Left lung (tissue), 4 donors: ENCODE measurements at regions not wholly inside any gene's neighbourhood (a gene's known extent, or its start where the extent isn't known, plus 50 kb on each side); places are given as distances from the start of the nearest gene placed in this dataset.
A peak's percentile ranks its signal among the peaks of the same experiment; 100 is the strongest.

ENCODE experiments used
- ATAC-seq: fragments of 200-7000 bp; cut with Tn5 transposase; one replicate; pipeline ENCODE4 v1.9.1; 2020; ENCODE audit warnings: moderate library complexity
- DNase-seq, 4 donors: peaks; one replicate each; pipeline ENCODE4 v3.0.0-alpha.2; 2013 to 2020
- H3K27ac ChIP-seq, 2 donors: fragments of 200-600 bp; sonication (generic) in 1 of 2; one replicate each; pipeline versions ENCODE4 v1.5.0 to v1.8.0; 2020 to 2021
- H3K27me3 ChIP-seq, 2 donors: fragments of 200-600 bp; sonication (generic) in 1 of 2; one replicate each; pipeline versions ENCODE4 v1.5.0 to v1.8.0; 2020 to 2021
- H3K36me3 ChIP-seq, 2 donors: fragments of 200-600 bp; sonication (generic) in 1 of 2; one replicate each; pipeline versions ENCODE4 v1.5.0 to v1.8.0; 2020 to 2021
- H3K4me1 ChIP-seq, 2 donors: fragments of 200-600 bp; one replicate each; pipeline ENCODE4 v1.8.0; 2021
- H3K4me3 ChIP-seq, 2 donors: fragments of 200-600 bp; sonication (generic) in 1 of 2; one replicate each; pipeline versions ENCODE4 v1.5.0 to v1.8.0; 2020 to 2021; ENCODE audit warnings: mild to moderate bottlenecking in 1 of 2
- H3K9me3 ChIP-seq, 2 donors: fragments of 200-600 bp; sonication (generic) in 1 of 2; one replicate each; pipeline versions ENCODE4 v1.5.0 to v1.8.0; 2020 to 2021
- CTCF ChIP-seq, 2 donors: fragments of 200-600 bp; sonication (generic) in 1 of 2; IDR thresholded peaks; one replicate each; pipeline versions ENCODE4 v1.5.0 to v1.8.0; 2021; ENCODE audit warnings: antibody characterized with exemption in 2 of 2
- intact Hi-C, 2 donors: fragments of 100-400 bp; cut with DNase I; formaldehyde crosslinking; loops; one replicate each; pipeline versions ENCODE4 v1.11.2 to v1.14.2; 2022
- donor health status: DM: no; HTN: yes; CAD: no.
- donor health status: DM: no; HTN: no; CAD: no.

GRCh38 chr6:169313347-169314010 is 59.8 kb upstream of the THBS2 start:
- Histone ChIP-seq H3K27ac (no peak overlapping the region), H3K9me3 (no peaks in the 10 kb centered on the region)

GRCh38 chr6:169312658-169313346 is 59.2 kb upstream of the THBS2 start:
- TF ChIP-seq CTCF (IDR thresholded peaks at IDR 0.05), result no peak
- Histone ChIP-seq H3K36me3 (no peaks in the 10 kb centered on the region), H3K9me3 (no peaks in the 10 kb centered on the region), H3K27ac (no peak overlapping the region), H3K4me3 (no peak overlapping the region), H3K27me3 (no peaks in the 10 kb centered on the region), H3K4me1 (no peaks in the 10 kb centered on the region)
- DNase-seq (peak in 2 of 4 donors; percentile 7 to 10), ATAC-seq (no peak)
- intact Hi-C loops, result no loop called here

More at GRCh38 chr6:169313347-169314010, 59.8 kb upstream of the THBS2 start:
- Histone ChIP-seq H3K4me1 (no peaks in the 10 kb centered on the region), H3K4me3 (no peak overlapping the region), H3K36me3 (no peaks in the 10 kb centered on the region), H3K27me3 (no peaks in the 10 kb centered on the region)
- DNase-seq (no peak), ATAC-seq (no peak)
- TF ChIP-seq CTCF (IDR thresholded peaks at IDR 0.05), result no peak
- intact Hi-C loops, result no loop called here

GRCh38 chr6:169310983-169311382 is 57.3 kb upstream of the THBS2 start:
- Histone ChIP-seq H3K9me3 (peaks cover 0 to 3% of the 10 kb centered on the region in 2 donors), H3K27ac (no peak overlapping the region), H3K36me3 (no peaks in the 10 kb centered on the region), H3K4me1 (no peaks in the 10 kb centered on the region), H3K4me3 (no peak overlapping the region), H3K27me3 (no peaks in the 10 kb centered on the region)
- intact Hi-C loops, result no loop called here
- TF ChIP-seq CTCF (IDR thresholded peaks at IDR 0.05), result no peak
- ATAC-seq (no peak), DNase-seq (no peak)
